ENCODE measurements at regions not wholly inside any gene's neighbourhood (a gene's known extent, or its start where the extent isn't known, plus 50 kb on each side); places are given as distances from the start of the nearest gene placed in this dataset.

DNA sequence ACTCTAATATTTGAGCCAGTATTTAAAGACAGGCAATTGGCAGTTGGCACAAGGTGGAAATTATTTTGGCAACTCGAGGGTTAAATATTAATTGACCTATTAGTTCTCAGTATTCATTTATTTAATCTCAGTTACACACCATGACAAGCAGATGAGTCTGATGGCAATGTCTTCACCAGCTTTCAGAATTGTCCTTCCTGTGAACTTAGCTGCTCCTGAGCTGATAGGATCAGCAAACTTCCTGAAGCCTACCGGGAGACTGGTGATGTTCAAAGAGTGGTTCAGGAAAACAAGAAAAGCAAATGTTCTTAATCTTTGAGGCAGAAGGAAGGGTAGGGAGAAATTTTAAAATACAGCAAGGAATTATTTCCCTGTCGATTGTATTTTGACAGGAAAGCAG lies 522.2 kb downstream of the SOX2 start:
- H3K27ac ChIP-seq: no peak overlapping the region

DNA sequence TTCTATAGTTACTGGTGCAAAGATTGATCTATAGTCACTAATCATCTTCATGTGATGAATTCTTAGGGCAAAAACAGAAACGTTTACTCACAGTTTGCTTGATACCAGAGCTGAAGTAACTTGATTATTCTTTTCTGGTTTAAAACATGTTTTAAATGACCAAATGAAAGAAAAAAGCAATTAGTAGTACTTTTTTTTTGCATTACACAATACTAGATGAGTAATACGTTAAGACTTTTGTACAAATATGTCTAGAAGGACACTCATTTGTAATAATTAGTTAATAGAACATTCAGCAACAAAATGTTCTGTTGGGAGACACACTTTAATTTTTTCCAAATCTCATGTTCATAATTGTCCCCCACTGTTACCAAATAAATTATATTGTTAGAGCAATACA lies 523.2 kb downstream of the SOX2 start:
- H3K27me3 ChIP-seq: no peaks in the 10 kb centered on the region
- TF ChIP-seq POLR2A (IDR thresholded peaks at IDR 0.05): no peak
- H3K4me3 ChIP-seq: no peak overlapping the region
- no peaks in the 10 kb centered on the region for H3K4me1 ChIP-seq
- no peaks in the 10 kb centered on the region for H3K9me3 ChIP-seq
- no peak for DNase-seq
- intact Hi-C loops (cut with DNase I; ENCODE audit: low total_unique reads): loop anchor here (5.0 kb wide), 1 partner anchor 818 kb away; no protein-coding TSS in a partner anchor
- H3K27ac ChIP-seq: no peak overlapping the region
- no peaks in the 10 kb centered on the region for H3K36me3 ChIP-seq

More for the DNA sequence above, 522.2 kb downstream of the SOX2 start:
- intact Hi-C loops (cut with DNase I; ENCODE audit: low total_unique reads): loop anchor here (5.0 kb wide), 1 partner anchor 817 kb away; no protein-coding TSS in a partner anchor
- no peaks in the 10 kb centered on the region for H3K27me3 ChIP-seq
- TF ChIP-seq, protein P1, sequence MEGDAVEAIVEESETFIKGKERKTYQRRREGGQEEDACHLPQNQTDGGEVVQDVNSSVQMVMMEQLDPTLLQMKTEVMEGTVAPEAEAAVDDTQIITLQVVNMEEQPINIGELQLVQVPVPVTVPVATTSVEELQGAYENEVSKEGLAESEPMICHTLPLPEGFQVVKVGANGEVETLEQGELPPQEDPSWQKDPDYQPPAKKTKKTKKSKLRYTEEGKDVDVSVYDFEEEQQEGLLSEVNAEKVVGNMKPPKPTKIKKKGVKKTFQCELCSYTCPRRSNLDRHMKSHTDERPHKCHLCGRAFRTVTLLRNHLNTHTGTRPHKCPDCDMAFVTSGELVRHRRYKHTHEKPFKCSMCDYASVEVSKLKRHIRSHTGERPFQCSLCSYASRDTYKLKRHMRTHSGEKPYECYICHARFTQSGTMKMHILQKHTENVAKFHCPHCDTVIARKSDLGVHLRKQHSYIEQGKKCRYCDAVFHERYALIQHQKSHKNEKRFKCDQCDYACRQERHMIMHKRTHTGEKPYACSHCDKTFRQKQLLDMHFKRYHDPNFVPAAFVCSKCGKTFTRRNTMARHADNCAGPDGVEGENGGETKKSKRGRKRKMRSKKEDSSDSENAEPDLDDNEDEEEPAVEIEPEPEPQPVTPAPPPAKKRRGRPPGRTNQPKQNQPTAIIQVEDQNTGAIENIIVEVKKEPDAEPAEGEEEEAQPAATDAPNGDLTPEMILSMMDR (IDR thresholded peaks at IDR 0.05): no peak
- TF ChIP-seq POLR2A (IDR thresholded peaks at IDR 0.05): no peak
- no peak for DNase-seq
- no peaks in the 10 kb centered on the region for H3K4me1 ChIP-seq
- H3K9me3 ChIP-seq: no peaks in the 10 kb centered on the region
- H3K36me3 ChIP-seq: no peaks in the 10 kb centered on the region
- no peak overlapping the region for H3K4me3 ChIP-seq

DNA sequence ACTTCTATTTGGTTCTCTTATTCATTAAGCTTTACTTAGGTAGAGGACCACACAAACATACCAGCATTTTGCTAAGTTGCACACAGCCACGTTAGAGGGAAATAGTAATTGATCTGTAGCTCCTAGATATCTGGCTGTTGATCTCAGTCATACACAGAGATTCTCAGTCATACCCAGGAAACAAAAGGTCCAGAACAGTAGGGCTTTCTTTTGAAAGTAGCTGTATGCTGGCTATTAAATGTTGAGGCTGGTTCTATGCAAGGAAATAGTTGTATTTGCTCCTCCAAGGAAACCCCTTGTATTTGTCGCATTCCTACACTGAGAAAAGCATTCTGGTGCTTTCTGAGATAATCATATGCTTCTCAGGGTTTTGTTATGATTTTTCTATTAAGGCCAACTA lies 523.8 kb downstream of the SOX2 start:
- H3K9me3 ChIP-seq: no peaks in the 10 kb centered on the region
- H3K4me1 ChIP-seq: no peaks in the 10 kb centered on the region
- H3K4me3 ChIP-seq: no peak overlapping the region
- H3K27ac ChIP-seq: no peak overlapping the region
- no peak for TF ChIP-seq POLR2A (IDR thresholded peaks at IDR 0.05)
- TF ChIP-seq, protein P1 (IDR thresholded peaks at IDR 0.05): no peak
- intact Hi-C loops (cut with DNase I; ENCODE audit: low total_unique reads): no loop called here
- H3K36me3 ChIP-seq: no peaks in the 10 kb centered on the region
- H3K27me3 ChIP-seq: no peaks in the 10 kb centered on the region
- no peak for DNase-seq

DNA sequence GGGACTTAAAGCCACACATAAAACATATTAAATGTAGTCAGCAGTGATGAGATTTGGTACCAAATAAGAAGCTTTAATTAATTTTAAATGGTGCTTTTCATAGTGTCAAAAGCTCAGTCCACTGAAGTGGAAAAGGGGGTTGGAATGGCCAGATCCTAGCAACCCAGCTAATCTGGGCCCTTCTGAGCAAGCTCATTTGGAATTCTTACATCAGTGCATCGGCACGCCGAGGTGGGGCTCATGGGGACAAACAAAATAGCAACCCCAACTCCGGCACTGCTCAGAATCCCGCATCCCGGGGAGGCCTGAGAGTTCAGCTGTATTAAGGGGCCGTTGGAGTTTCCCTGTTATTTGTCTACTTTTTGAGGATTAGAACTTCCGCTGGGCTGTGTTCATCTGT lies 526.4 kb downstream of the SOX2 start:
- intact Hi-C loops (cut with DNase I; ENCODE audit: low total_unique reads): no loop called here
- TF ChIP-seq, protein P1 (IDR thresholded peaks at IDR 0.05): no peak
- TF ChIP-seq POLR2A (IDR thresholded peaks at IDR 0.05): no peak
- Histone ChIP-seq H3K27ac (no peak overlapping the region), H3K27me3 (no peaks in the 10 kb centered on the region), H3K4me1 (peaks cover 0 to 4% of the 10 kb centered on the region in 2 donors), H3K36me3 (no peaks in the 10 kb centered on the region), H3K4me3 (no peak overlapping the region), H3K9me3 (no peaks in the 10 kb centered on the region)
- DNase-seq: no peak

DNA sequence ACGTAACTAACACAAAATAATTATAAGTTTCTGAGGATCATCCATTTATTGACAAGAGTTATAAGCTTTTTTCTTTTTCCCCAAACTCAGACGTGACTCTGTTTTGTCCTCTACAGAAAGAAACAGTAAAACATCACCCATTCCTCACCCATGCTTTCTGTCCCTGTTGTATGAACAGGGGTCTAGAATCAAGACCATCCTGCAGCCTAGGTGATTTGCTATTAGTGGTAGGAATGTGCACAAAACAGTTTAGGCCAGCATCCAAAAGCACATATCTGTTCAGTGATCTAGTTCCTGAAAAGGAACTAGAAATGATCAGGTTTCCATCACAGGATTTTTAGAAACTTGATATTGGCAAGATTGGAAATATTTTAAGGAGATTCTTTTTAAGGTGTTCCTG lies 527.6 kb downstream of the SOX2 start:
- no peak for DNase-seq
- Histone ChIP-seq H3K36me3 (no peaks in the 10 kb centered on the region), H3K4me1 (peaks cover 0 to 4% of the 10 kb centered on the region in 2 donors), H3K9me3 (no peaks in the 10 kb centered on the region), H3K27ac (no peak overlapping the region), H3K27me3 (no peaks in the 10 kb centered on the region), H3K4me3 (no peak overlapping the region)
- no peak for TF ChIP-seq POLR2A (IDR thresholded peaks at IDR 0.05)
- TF ChIP-seq, protein P1 (IDR thresholded peaks at IDR 0.05): no peak
- intact Hi-C loops (cut with DNase I; ENCODE audit: low total_unique reads): no loop called here

DNA sequence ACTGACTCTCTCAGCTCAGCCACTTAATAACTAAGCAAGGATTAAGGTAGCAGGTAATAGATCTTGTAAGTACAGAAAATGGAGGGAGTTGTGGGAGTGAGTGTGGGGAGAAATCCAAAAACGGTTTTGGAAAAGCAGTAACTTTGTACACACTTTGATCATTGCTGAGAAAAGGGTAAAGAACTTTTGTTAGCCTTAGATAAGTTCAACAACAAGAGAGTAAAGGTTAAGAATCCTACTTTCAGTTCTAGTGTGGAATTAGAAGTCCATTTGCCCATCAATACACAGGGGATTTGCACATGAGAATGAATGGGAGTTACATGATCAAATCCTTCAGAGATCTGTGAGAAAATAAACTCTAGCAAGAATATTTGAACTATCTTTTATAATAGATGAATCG lies 528.7 kb downstream of the SOX2 start:
- H3K36me3 ChIP-seq: no peaks in the 10 kb centered on the region
- TF ChIP-seq POLR2A (IDR thresholded peaks at IDR 0.05): no peak
- TF ChIP-seq, protein P1 (IDR thresholded peaks at IDR 0.05): no peak
- no peak overlapping the region for H3K4me3 ChIP-seq
- intact Hi-C loops (cut with DNase I; ENCODE audit: low total_unique reads): no loop called here
- H3K27me3 ChIP-seq: no peaks in the 10 kb centered on the region
- no peak for DNase-seq
- H3K9me3 ChIP-seq: no peaks in the 10 kb centered on the region
- H3K27ac ChIP-seq: no peak overlapping the region
- H3K4me1 ChIP-seq: peaks cover 0 to 4% of the 10 kb centered on the region in 2 donors

All from uterus (tissue), 3 donors.